Loucy (cell line): ENCODE measurements at regions not wholly inside any gene's neighbourhood (a gene's known extent, or its start where the extent isn't known, plus 50 kb on each side); places are given as distances from the start of the nearest gene placed in this dataset.

Source experiments
- EZH2phosphoT487 ChIP-seq: fragments of 200-600 bp; IDR thresholded peaks from 2 replicates; pipeline ENCODE4 v1.6.1; 2018; ENCODE audit warnings: antibody characterized with exemption, mild to moderate bottlenecking, moderate library complexity, borderline replicate concordance
- TF ChIP-seq, protein P1 (sequence below): fragments of 200-600 bp; sonication (generic); conservative IDR thresholded peaks from 2 replicates; pipeline ENCODE4 v1.5.1; 2014; ENCODE audit warnings: mild to moderate bottlenecking, antibody characterized with exemption, low read length

DNA sequence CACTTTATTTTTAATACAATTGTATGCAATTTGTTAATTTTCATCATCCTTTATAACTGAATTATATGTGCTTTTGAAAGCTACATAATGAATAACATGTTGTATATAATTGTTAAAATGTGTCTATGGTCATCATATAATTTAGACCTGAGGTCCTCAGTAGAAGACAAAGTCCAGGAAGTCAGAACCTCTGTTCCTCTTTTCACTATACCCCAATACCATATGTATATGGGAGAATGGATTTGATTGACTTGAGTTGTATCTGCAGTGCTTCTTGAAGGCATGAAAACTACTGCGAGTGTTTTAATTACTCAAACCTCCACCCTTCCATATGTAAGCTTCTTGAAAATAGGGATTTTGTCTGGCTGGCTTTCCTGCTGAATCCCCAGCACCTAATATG lies 140.7 kb upstream of the NEDD9 start:
- TF ChIP-seq, protein P1, sequence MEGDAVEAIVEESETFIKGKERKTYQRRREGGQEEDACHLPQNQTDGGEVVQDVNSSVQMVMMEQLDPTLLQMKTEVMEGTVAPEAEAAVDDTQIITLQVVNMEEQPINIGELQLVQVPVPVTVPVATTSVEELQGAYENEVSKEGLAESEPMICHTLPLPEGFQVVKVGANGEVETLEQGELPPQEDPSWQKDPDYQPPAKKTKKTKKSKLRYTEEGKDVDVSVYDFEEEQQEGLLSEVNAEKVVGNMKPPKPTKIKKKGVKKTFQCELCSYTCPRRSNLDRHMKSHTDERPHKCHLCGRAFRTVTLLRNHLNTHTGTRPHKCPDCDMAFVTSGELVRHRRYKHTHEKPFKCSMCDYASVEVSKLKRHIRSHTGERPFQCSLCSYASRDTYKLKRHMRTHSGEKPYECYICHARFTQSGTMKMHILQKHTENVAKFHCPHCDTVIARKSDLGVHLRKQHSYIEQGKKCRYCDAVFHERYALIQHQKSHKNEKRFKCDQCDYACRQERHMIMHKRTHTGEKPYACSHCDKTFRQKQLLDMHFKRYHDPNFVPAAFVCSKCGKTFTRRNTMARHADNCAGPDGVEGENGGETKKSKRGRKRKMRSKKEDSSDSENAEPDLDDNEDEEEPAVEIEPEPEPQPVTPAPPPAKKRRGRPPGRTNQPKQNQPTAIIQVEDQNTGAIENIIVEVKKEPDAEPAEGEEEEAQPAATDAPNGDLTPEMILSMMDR: no peak
- TF ChIP-seq EZH2phosphoT487: no peak
